GM21529 (cell line): ENCODE measurements at regions not wholly inside any gene's neighbourhood (a gene's known extent, or its start where the extent isn't known, plus 50 kb on each side); places are given as distances from the start of the nearest gene placed in this dataset.
"Not testable (repeated sequence)": the region's sequence is repeated elsewhere in the genome, so short reads cannot be mapped to it uniquely, and the experiment has no call there.

Experiments
- ATAC-seq: cut with Tn5 transposase; IDR thresholded peaks from one replicate; pipeline ENCODE4 v1.9.1; 2021; ENCODE audit not compliant: unreplicated experiment

DNA sequence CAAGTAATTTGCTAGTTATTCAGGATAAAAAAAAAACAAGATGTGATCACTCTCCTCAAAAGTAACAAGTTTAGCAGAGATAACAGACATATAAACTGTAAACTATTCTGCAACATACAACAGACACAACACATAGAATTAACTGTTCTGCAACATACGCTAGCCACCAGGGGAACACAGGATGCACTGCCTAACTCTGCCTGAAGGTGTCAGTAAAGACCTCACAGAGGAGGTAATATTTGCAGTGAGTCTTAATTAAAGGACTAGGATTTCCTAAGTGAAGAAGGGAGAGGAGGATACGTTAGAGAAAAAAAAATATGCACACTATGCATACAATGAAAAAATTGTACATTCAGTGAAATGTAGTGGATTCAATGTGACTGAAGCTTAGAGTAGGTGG lies 129.6 kb downstream of the NBPF8 start:
- peak; percentile 85 for ATAC-seq

GRCh38 chr1:120550335-120550734 lies 135.5 kb downstream of the NBPF8 start:
- ATAC-seq, result not testable (repeated sequence)

GRCh38 chr1:120552190-120552589 lies 137.4 kb downstream of the NBPF8 start:
- not testable (repeated sequence) for ATAC-seq

- peak; percentile 4 for ATAC-seq
Measured at GRCh38 chr1:120557605-120558302, 142.9 kb downstream of the NBPF8 start.

- ATAC-seq, result peak; percentile 84
Measured at GRCh38 chr1:120558303-120559060, 143.6 kb downstream of the NBPF8 start.

DNA sequence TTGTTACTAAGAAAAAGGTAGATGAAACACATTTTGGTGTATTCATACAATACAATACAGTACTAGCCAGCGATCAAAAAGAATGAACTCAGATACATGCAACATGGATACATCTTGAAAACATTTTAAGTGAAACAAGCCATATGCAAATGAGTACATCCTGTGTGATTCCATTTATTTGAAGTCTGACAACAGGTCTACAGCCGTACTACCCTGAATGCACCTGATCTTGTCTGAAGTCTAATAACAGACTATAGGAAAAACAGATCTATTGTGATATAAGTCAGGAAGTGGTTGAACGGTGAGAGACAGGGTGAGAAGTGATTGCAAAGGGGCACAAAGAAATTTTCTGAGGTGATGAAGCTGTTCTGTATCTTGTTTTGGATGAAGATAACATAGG lies 146.9 kb downstream of the NBPF8 start:
- not testable (repeated sequence) for ATAC-seq

DNA sequence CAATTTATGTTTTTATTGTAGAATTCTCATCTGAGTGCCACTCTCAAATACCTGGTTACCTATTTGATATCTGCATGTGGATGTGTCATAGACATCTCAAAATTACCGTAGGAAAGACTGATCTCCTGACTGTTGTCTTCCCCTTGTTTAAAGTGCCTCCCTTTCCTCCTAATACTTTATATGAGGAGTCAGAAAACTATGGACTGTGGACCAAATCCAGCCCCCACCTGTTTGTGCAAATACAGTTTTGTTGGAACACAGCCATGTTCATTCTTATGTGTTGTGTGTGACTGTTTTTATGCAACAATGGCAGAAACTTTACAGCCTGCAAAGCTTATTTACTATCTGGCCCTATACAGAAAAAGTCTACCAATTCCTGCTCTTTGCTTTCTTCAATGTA lies 150.6 kb downstream of the NBPF8 start:
- ATAC-seq, result not testable (repeated sequence)

GRCh38 chr1:120567620-120568019 lies 152.8 kb downstream of the NBPF8 start:
- ATAC-seq, result not testable (repeated sequence)

- ATAC-seq, result not testable (repeated sequence)
Measured at GRCh38 chr1:120575201-120575600, 148.5 kb upstream of the NBPF26 start.

DNA sequence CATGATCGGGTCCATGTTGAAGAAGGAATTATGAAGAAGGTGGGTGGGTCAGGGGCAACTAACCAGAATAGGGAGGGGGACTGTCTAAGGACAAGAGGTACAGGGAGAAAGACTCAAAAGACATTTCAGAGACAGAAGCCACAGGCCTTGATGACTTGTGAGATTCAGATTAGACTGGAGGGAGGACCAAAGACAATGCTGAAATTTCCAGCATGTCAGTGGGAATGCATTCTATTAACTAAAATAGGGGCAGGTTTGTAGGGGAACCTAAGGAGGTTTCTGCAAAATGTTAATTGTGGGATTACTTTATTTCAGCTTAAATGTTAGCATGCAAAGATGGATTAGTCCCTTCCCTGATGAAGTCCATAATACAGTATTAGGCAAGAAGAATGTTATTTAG lies 141.6 kb upstream of the NBPF26 start:
- ATAC-seq, result not testable (repeated sequence)

GRCh38 chr1:120586053-120586452 lies 137.7 kb upstream of the NBPF26 start:
- ATAC-seq, result not testable (repeated sequence)

DNA sequence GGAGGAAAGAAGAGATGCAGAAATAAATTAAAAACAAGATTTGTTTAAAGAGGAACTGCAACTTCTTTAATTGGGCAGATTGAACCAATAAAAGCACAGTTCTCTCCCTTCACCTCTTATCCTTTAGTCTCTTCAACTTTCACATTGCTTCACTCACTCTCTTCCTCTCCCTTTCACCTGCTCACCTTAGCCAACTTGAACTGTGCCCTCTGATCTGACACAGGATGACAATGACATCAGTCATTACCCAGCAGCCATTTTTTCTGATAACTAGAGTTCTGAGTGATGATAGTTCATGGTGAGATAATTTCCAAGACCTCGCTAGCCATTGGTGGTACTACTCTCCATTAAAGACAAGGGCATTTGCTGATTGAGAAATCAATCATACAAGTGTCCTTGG lies 134.9 kb upstream of the NBPF26 start:
- ATAC-seq, result not testable (repeated sequence)

GRCh38 chr1:120591774-120592173 lies 132.0 kb upstream of the NBPF26 start:
- not testable (repeated sequence) for ATAC-seq

- not testable (repeated sequence) for ATAC-seq
Measured at GRCh38 chr1:120592943-120593342, 130.8 kb upstream of the NBPF26 start.

DNA sequence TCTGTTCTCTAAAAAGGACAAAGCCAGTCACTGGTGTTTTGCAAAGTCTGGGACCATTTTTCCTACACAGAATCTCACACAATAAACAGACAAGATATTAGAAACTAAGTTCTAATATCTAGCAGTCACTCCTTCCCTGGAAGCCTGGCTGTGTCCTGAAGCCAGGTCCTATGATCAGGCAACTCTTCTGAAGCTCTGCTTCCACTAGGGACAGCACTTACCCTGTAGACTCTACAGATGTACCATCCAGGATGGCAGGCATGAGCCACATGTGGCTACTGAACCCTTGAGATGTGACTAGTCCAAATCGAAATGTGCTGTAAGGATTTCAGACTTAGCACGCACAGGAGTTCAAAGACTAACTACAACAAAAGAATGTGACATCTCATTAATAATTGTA lies 130.1 kb upstream of the NBPF26 start:
- ATAC-seq, result not testable (repeated sequence)

DNA sequence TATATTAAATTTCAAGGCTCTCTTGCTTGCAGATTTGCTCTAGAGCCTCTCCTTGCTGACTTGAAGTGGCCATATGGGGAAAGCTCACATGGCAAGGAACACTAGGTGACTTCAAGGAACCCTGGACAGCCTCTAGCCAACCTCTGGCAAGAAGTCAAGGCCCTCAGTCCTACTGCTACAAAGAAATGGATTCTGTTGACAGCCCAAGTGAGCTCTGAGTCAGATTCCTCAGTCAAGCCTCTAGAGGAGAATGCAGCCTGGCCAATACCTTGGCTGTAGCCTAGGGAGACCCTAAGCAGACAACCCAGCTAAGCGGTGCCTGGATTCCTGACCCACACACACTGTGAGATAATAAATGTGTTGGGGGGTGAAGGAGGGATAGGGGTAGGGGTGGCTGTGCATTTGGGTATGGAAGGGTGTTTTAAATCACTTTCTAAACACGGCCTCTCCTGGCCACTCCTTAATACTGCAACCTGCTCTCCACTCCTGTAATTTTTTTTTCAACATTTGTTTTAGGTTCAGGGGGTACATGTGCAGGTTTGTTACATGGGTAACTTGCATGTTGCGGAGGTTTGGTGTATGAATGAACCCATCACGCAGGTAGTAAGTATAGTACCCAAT lies 125.3 kb upstream of the NBPF26 start:
- ATAC-seq, result not testable (repeated sequence)

- ATAC-seq, result not testable (repeated sequence)
Measured at GRCh38 chr1:120599511-120599910, 124.2 kb upstream of the NBPF26 start.

- not testable (repeated sequence) for ATAC-seq
Measured at GRCh38 chr1:120600442-120601041, 123.2 kb upstream of the NBPF26 start.

DNA sequence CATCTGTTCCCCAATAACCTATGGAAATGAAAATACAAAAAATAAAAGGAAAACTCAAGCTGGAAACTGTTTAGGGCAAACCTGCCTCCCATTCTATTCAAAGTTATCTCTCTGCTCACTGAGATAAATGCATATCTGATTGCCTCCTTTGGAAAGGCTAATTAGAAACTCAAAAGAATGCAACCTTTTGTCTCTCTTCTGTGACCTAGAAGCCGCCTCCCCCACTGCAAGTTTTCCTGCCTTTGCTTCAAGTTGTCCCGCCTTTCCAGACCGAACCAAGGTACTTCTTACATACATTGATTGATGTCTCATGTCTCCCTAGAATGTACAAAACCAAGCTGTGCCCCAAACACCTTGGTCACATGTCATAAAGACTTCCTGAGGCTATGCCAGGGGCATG lies 115.9 kb upstream of the NBPF26 start:
- not testable (repeated sequence) for ATAC-seq

DNA sequence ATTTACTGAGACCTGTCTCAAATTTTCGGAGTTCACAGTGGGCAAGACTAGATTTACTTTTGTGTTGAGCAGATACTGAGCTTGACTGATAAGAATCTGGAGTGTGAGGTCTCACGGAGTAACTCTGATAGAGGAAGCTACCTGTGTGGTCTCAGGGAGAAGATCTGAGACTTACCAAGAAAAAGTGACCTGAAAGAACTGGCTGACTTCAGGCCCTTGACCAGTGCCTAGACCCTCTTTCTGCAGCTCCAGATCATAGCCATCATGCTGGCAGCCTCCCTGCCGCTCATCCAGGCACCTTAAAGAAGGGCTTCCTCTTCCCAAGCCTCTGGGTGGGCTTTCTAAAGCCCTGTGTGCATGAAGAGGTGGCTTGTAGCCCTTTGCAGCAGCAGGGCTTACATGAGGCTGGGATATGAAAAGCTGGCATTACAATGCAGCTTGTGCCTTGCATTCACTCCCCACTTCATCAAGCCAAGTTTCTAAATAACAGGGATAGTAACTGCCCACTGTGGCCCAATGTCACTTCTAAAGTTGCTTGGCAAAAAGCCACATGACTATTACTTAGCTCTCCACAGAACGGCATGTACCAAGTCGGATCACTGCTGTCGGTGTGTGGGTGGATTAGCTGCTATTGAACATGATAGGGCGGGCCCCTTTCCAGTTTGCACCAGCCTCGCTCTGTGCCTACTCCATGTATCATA lies 115.3 kb upstream of the NBPF26 start:
- ATAC-seq, result not testable (repeated sequence)
